GM12878 (cell line): ENCODE measurements at regions not wholly inside any gene's neighbourhood (a gene's known extent, or its start where the extent isn't known, plus 50 kb on each side); places are given as distances from the start of the nearest gene placed in this dataset.

Experiments
- ATAC-seq: fragments of 200-7000 bp; cut with Tn5 transposase; 3 replicates; pipeline ENCODE4 v1.9.1; 2020; ENCODE audit warnings: mild to moderate bottlenecking, moderate library complexity
- BruUV-seq: library from RNA; stranded (reverse); fragments of 400-500 nt; replicated peaks from 2 replicates; lab custom pipeline; 2021; lab: Mats Ljungman, UMichigan
- CTCF ChIA-PET: fragments of 300-600 bp; sonication (Branson Sonifier 250); formaldehyde crosslinking; extraction: SDS; loops from one replicate; lab custom pipeline; 2021; ENCODE audit warnings: inconsistent platforms; lab: Yijun Ruan, JAX
- POLR2A ChIA-PET: fragments of 350-600 bp; formaldehyde crosslinking; extraction: SDS; loops from one replicate; lab custom pipeline; 2021; ENCODE audit warnings: inconsistent platforms; lab: Charles Lee
- RAD21 ChIA-PET: fragments of 300-600 bp; sonication (Branson Sonifier 250); formaldehyde crosslinking; loops from one replicate; lab custom pipeline; 2023; ENCODE audit warnings: antibody characterized with exemption; ENCODE audit not compliant: unreplicated experiment; lab: Charles Lee
- SMC1A ChIA-PET: fragments of 300-600 bp; sonication (Branson Sonifier 250); formaldehyde crosslinking; loops from one replicate; lab custom pipeline; 2023; ENCODE audit not compliant: unreplicated experiment, uncharacterized antibody; lab: Charles Lee
- DNase-seq: peaks from one replicate; pipeline ENCODE4 v3.0.0-alpha.2; 2011; ENCODE audit warnings: low read depth, low spot score
- FAIRE-seq: peaks from 3 replicates; lab custom pipeline; 2011; peaks lifted over from hg19 to GRCh38; lab: Jason Lieb, UNC
- H2AFZ ChIP-seq: 2 replicates; pipeline ENCODE4 v1.6.0; 2011; ENCODE audit warnings: low read depth, low read length, control low read depth; ENCODE audit not compliant: control insufficient read depth
- H3K27ac ChIP-seq: 2 replicates; pipeline ENCODE4 v1.5.1; 2011; ENCODE audit warnings: control low read depth; ENCODE audit not compliant: control insufficient read depth, insufficient read depth
- H3K27me3 ChIP-seq, 2 experiments: replicated peaks in 1 of 2; 2 replicates each; pipeline versions ENCODE4 v1.6.0 to v1.6.1; 2011; ENCODE audit warnings: low read length in 1 of 2; ENCODE audit not compliant: control insufficient read depth in 2 of 2, insufficient read depth in 2 of 2
- H3K36me3 ChIP-seq, 2 experiments: 2 replicates each; pipeline ENCODE4 v1.5.1; 2011; ENCODE audit warnings: low read length in 1 of 2; ENCODE audit not compliant: control insufficient read depth in 2 of 2, insufficient read depth in 2 of 2
- H3K4me1 ChIP-seq: 2 replicates; pipeline ENCODE4 v1.6.1; 2011; ENCODE audit warnings: mild to moderate bottlenecking, low read length, moderate library complexity, mixed read lengths; ENCODE audit not compliant: control insufficient read depth, insufficient read depth
- H3K4me2 ChIP-seq: 2 replicates; pipeline ENCODE4 v1.6.0; 2011; ENCODE audit warnings: control low read depth; ENCODE audit not compliant: control insufficient read depth, insufficient read depth
- H3K4me3 ChIP-seq: fragments of 200-600 bp; sonication (generic); 2 replicates; pipeline ENCODE4 v1.5.1; 2016
- H3K79me2 ChIP-seq: 2 replicates; pipeline ENCODE4 v1.6.0; 2011; ENCODE audit warnings: low read length; ENCODE audit not compliant: control insufficient read depth, insufficient read depth
- H3K9ac ChIP-seq: 2 replicates; pipeline ENCODE4 v1.8.0; 2011; ENCODE audit warnings: low read length, control low read depth, mixed read lengths; ENCODE audit not compliant: control insufficient read depth, insufficient read depth
- H3K9me3 ChIP-seq: replicated peaks from 3 replicates; pipeline ENCODE4 v1.5.1; 2011; ENCODE audit warnings: mild to moderate bottlenecking, low read length; ENCODE audit not compliant: control insufficient read depth, insufficient read depth
- H4K20me1 ChIP-seq: 2 replicates; pipeline ENCODE4 v1.6.0; 2011; ENCODE audit not compliant: control insufficient read depth, insufficient read depth
- ASH2L ChIP-seq: fragments of 300-600, 200-600 bp; sonication (generic); IDR thresholded peaks from 2 replicates; pipeline ENCODE4 v1.6.1; 2017; ENCODE audit warnings: low read depth, mild to moderate bottlenecking, borderline replicate concordance
- BCLAF1 ChIP-seq: fragments of 450-650 bp; IDR thresholded peaks from 2 replicates; pipeline ENCODE4 v1.6.1; 2017; ENCODE audit warnings: antibody characterized with exemption, mild to moderate bottlenecking, moderate library complexity
- CREB1 ChIP-seq: IDR thresholded peaks from 2 replicates; pipeline ENCODE4 v1.6.1; 2012; ENCODE audit warnings: low read depth, mild to moderate bottlenecking, inconsistent platforms
- HCFC1 ChIP-seq: fragments of 150-350 bp; IDR thresholded peaks from 2 replicates; pipeline ENCODE4 v1.6.1; 2014; ENCODE audit warnings: low read length
- MLLT1 ChIP-seq: fragments of 450-650 bp; IDR thresholded peaks from 2 replicates; pipeline ENCODE4 v1.6.1; 2016; ENCODE audit warnings: mild to moderate bottlenecking
- MTA3 ChIP-seq: IDR thresholded peaks from 2 replicates; pipeline ENCODE4 v1.6.1; 2012; ENCODE audit warnings: low read length, inconsistent platforms, borderline replicate concordance
- POLR2A ChIP-seq: IDR thresholded peaks from 2 replicates; pipeline ENCODE4 v1.6.1; 2011; ENCODE audit warnings: low read depth, mild to moderate bottlenecking, low read length
- RB1 ChIP-seq: fragments of 450-650 bp; formaldehyde crosslinking; IDR thresholded peaks from 2 replicates; pipeline ENCODE4 v1.6.1; 2017; ENCODE audit warnings: mild to moderate bottlenecking, borderline replicate concordance
- ZNF274 ChIP-seq: IDR thresholded peaks from one replicate; pipeline ENCODE4 v1.8.0; 2011; ENCODE audit not compliant: insufficient read length, insufficient read depth
- WGBS: methylation state at CpG from one replicate; pipeline ENCODE4 v1.1.6; 2016; ENCODE audit warnings: low lambda C conversion rate; ENCODE audit not compliant: insufficient replicate concordance, insufficient coverage; ENCODE audit errors: missing lambda C conversion rate; 5-methylcytosine and 5-hydroxymethylcytosine counted together
- in situ Hi-C: fragments of 300-500 bp; cut with MboI; formaldehyde crosslinking; loops from 9 replicates; pipeline ENCODE4 v1.14.3; 2018; ENCODE audit warnings: mixed read lengths
- intact Hi-C: fragments of 100-400 bp; cut with micrococcal nuclease; formaldehyde crosslinking; loops from one replicate; pipeline ENCODE4 v1.14.2; 2022; ENCODE audit not compliant: unreplicated experiment

DNA sequence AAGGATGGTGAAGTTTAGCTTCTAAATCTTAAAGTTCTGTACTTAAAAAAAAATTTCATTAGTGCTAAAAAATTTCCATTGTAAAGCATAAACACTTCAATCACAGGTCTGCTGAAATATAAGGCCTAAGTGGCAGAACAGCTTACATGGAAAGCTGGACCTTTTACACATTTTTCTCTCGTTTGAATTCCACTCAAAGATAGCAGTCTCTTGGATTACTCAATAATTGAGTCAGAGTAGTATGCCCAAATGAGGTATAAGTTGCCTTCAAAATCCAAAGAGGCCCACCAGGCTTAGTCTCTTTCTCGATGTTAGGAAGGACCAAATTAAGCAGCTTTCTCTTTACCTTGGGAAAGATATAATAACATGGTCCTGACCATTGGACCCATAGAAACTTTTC lies 220.4 kb upstream of the CWC22 start:
- intact Hi-C loops = no loop called here
- H3K79me2 ChIP-seq = no peaks in the 10 kb centered on the region
- FAIRE-seq (no peak), DNase-seq (no peak), ATAC-seq (no peak)
- no peak overlapping the region for H2AFZ ChIP-seq
- ChIA-PET POLR2A (no interaction called here), SMC1A (interaction anchor here (0.5 kb wide), 1 partner anchor 51 kb away, joined by 3 read pairs; no protein-coding TSS in a partner anchor), CTCF (interaction anchor here (0.9 to 2.0 kb wide), 4 partner anchors 12 to 854 kb away, joined by 3 to 4 read pairs (median 4); no protein-coding TSS in a partner anchor), RAD21 (no interaction called here)
- H3K27ac ChIP-seq = no peak overlapping the region
- TF ChIP-seq RB1 = no peak
- TF ChIP-seq HCFC1 = no peak
- TF ChIP-seq ASH2L = no peak
- no peak for TF ChIP-seq ZNF274
- TF ChIP-seq MTA3 = no peak
- no peak for TF ChIP-seq POLR2A
- no peaks in the 10 kb centered on the region for H3K36me3 ChIP-seq
- H3K9ac ChIP-seq = no peak overlapping the region
- no peak overlapping the region for H3K4me3 ChIP-seq
- no TSS peak for BruUV-seq
- no peak overlapping the region for H3K4me2 ChIP-seq
- WGBS = 15% methylated on average over 2 of the region's 2 CpGs
- H4K20me1 ChIP-seq = no peaks in the 10 kb centered on the region
- H3K9me3 ChIP-seq = no peaks in the 10 kb centered on the region; the same call in 1 of the 3 replicates
- no peaks in the 10 kb centered on the region for H3K4me1 ChIP-seq
- in situ Hi-C loops = no loop called here
- no peaks in the 10 kb centered on the region for H3K27me3 ChIP-seq

DNA sequence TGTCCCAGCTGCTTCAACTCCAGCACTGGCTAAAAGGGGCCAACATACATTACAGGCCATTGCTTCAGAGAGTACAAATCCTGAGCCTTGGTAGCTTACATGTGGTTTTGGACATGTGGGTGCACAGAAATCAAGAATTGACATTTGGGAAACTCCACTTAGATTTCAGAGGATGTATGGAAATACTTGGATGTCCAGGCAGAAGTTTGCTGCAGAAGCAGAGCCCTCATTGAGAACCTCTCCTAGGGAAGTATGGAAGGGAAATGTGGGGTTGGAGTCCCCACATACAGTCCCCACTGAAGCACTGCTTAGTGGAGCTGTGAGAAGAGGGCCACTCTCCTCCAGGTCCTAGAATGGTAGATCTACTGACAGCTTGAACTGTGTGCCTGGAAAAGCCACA lies 218.0 kb upstream of the CWC22 start:
- RAD21 ChIA-PET = no interaction called here
- no peak overlapping the region for H3K9ac ChIP-seq
- CTCF ChIA-PET = no interaction called here
- TF ChIP-seq BCLAF1 (no peak), CREB1 (no peak), MLLT1 (no peak)
- TF ChIP-seq, all 136 proteins: peak for 0
- no peaks in the 10 kb centered on the region for H3K79me2 ChIP-seq
- ChIA-PET SMC1A (no interaction called here), POLR2A (no interaction called here)
- no peaks in the 10 kb centered on the region for H4K20me1 ChIP-seq
- in situ Hi-C loops = no loop called here
- no peaks in the 10 kb centered on the region; the same call in 1 of the 3 replicates for H3K9me3 ChIP-seq
- no peaks in the 10 kb centered on the region for H3K4me1 ChIP-seq
- H3K27ac ChIP-seq = no peak overlapping the region
- H2AFZ ChIP-seq = no peak overlapping the region
- no peak for FAIRE-seq
- H3K36me3 ChIP-seq = no peaks in the 10 kb centered on the region
- BruUV-seq = no TSS peak
- no peak for ATAC-seq
- intact Hi-C loops = no loop called here
- no peak overlapping the region for H3K4me3 ChIP-seq
- no peaks in the 10 kb centered on the region for H3K27me3 ChIP-seq
- DNase-seq = no peak
- no peak overlapping the region for H3K4me2 ChIP-seq
